HEK293 (cell line): ENCODE measurements at regions not wholly inside any gene's neighbourhood (a gene's known extent, or its start where the extent isn't known, plus 50 kb on each side); places are given as distances from the start of the nearest gene placed in this dataset.

Experiments used
- CTCF ChIA-PET: fragments of 350-600 bp; formaldehyde crosslinking; extraction: SDS; loops from one replicate; lab custom pipeline; 2021; ENCODE audit warnings: antibody characterized with exemption; lab: Yijun Ruan, JAX
- POLR2A ChIA-PET: fragments of 300-600 bp; formaldehyde crosslinking; extraction: SDS; loops from one replicate; lab custom pipeline; 2020; ENCODE audit warnings: antibody characterized with exemption, inconsistent platforms; lab: Yijun Ruan, JAX
- H3K27ac ChIP-seq: fragments of 200-500 bp; sonication (Bioruptor generic); 2 replicates; pipeline ENCODE4 v1.5.1; 2014; ENCODE audit warnings: low read depth, low read length, control low read depth, inconsistent platforms; ENCODE audit errors: extremely low read depth
- H3K36me3 ChIP-seq, 2 experiments: fragments of 200-500 bp in 1 of 2; sonication (Bioruptor generic) in 1 of 2; 1 replicate in 1 of 2; 2 replicates in 1 of 2; pipeline ENCODE4 v1.5.1; 2014 to 2017; ENCODE audit warnings: inconsistent platforms in 2 of 2, low read length in 2 of 2; ENCODE audit not compliant: control insufficient read depth in 2 of 2, insufficient read depth in 1 of 2
- H3K4me1 ChIP-seq: fragments of 200-500 bp; sonication (Bioruptor generic); 2 replicates; pipeline ENCODE4 v1.5.1; 2014; ENCODE audit warnings: mild to moderate bottlenecking, low read length, inconsistent platforms; ENCODE audit not compliant: control insufficient read depth, insufficient read depth
- H3K4me3 ChIP-seq: 2 replicates; pipeline ENCODE4 v1.5.1; 2011; ENCODE audit warnings: low read depth, mild to moderate bottlenecking, control low read depth, low read length, moderate library complexity
- H3K9me3 ChIP-seq: fragments of 200-500 bp; sonication (Bioruptor generic); 2 replicates; pipeline ENCODE4 v1.5.1; 2014; ENCODE audit warnings: low read depth, low read length, inconsistent platforms; ENCODE audit not compliant: control insufficient read depth, insufficient read depth
- ATF2 ChIP-seq: fragments of 450-650 bp; formaldehyde crosslinking; IDR thresholded peaks from 2 replicates; pipeline ENCODE4 v1.5.1; 2016; ENCODE audit warnings: missing biosample characterization, missing genetic modification characterization, low read depth
- KLF9 ChIP-seq: fragments of 450-650 bp; formaldehyde crosslinking; IDR thresholded peaks from 2 replicates; pipeline ENCODE4 v1.5.1; 2016; ENCODE audit warnings: missing biosample characterization, missing genetic modification characterization, low read depth
- MEIS1 ChIP-seq: sonication (generic); formaldehyde crosslinking; IDR thresholded peaks from 2 replicates; pipeline ENCODE4 v1.8.1; 2022; ENCODE audit warnings: missing genetic modification reagents, mild to moderate bottlenecking, borderline replicate concordance
- PRDM2 ChIP-seq: fragments of 450-650 bp; formaldehyde crosslinking; IDR thresholded peaks from 2 replicates; pipeline ENCODE4 v1.5.1; 2016; ENCODE audit warnings: missing biosample characterization, missing genetic modification characterization, borderline replicate concordance
- SCRT2 ChIP-seq: fragments of 450-650 bp; formaldehyde crosslinking; IDR thresholded peaks from 2 replicates; pipeline ENCODE4 v1.5.1; 2016; ENCODE audit warnings: missing biosample characterization, missing genetic modification characterization
- SETDB1 ChIP-seq: IDR thresholded peaks from one replicate; pipeline ENCODE4 v1.6.1; 2017; ENCODE audit warnings: mild to moderate bottlenecking, low read length, moderate library complexity, mixed read lengths; ENCODE audit not compliant: insufficient read length
- SP3 ChIP-seq: fragments of 450-650 bp; formaldehyde crosslinking; IDR thresholded peaks from 2 replicates; pipeline ENCODE4 v1.5.1; 2016; ENCODE audit warnings: missing biosample characterization, missing genetic modification characterization
- TSHZ1 ChIP-seq: fragments of 450-650 bp; formaldehyde crosslinking; IDR thresholded peaks from 2 replicates; pipeline ENCODE4 v1.5.1; 2016; ENCODE audit warnings: missing biosample characterization, missing genetic modification characterization, borderline replicate concordance
- ZBTB44 ChIP-seq: fragments of 450-650 bp; IDR thresholded peaks from 2 replicates; pipeline ENCODE4 v1.5.1; 2018; ENCODE audit warnings: missing biosample characterization, mild to moderate bottlenecking, missing genetic modification characterization
- ZNF10 ChIP-seq: fragments of 450-650 bp; formaldehyde crosslinking; IDR thresholded peaks from 2 replicates; pipeline ENCODE4 v1.5.1; 2017; ENCODE audit warnings: missing biosample characterization, missing genetic modification characterization
- ZNF174 ChIP-seq: fragments of 450-650 bp; formaldehyde crosslinking; IDR thresholded peaks from 2 replicates; pipeline ENCODE4 v1.5.0; 2017; ENCODE audit warnings: missing biosample characterization, mild to moderate bottlenecking, missing genetic modification characterization
- ZNF214 ChIP-seq: fragments of 450-650 bp; formaldehyde crosslinking; IDR thresholded peaks from 2 replicates; pipeline ENCODE4 v1.5.1; 2017; ENCODE audit warnings: missing biosample characterization, mild to moderate bottlenecking, missing genetic modification characterization, borderline replicate concordance
- ZNF354C ChIP-seq: fragments of 450-650 bp; formaldehyde crosslinking; IDR thresholded peaks from 2 replicates; pipeline ENCODE4 v1.5.1; 2016; ENCODE audit warnings: missing biosample characterization, missing genetic modification characterization, low read depth, borderline replicate concordance
- ZNF48 ChIP-seq: fragments of 450-650 bp; formaldehyde crosslinking; IDR thresholded peaks from 2 replicates; pipeline ENCODE4 v1.5.1; 2016; ENCODE audit warnings: missing biosample characterization, missing genetic modification characterization
- ZNF488 ChIP-seq: fragments of 450-650 bp; formaldehyde crosslinking; IDR thresholded peaks from 2 replicates; pipeline ENCODE4 v1.5.1; 2016; ENCODE audit warnings: missing biosample characterization, missing genetic modification characterization
- ZNF596 ChIP-seq: fragments of 450-650 bp; IDR thresholded peaks from 2 replicates; pipeline ENCODE4 v1.5.0; 2018; ENCODE audit warnings: missing biosample characterization, mild to moderate bottlenecking, missing genetic modification characterization, moderate library complexity
- ZNF623 ChIP-seq: fragments of 450-650 bp; formaldehyde crosslinking; IDR thresholded peaks from 2 replicates; pipeline ENCODE4 v1.5.1; 2016; ENCODE audit warnings: missing biosample characterization, missing genetic modification characterization
- ZNF776 ChIP-seq: fragments of 450-650 bp; formaldehyde crosslinking; IDR thresholded peaks from 2 replicates; pipeline ENCODE4 v1.5.0; 2017; ENCODE audit warnings: missing biosample characterization, missing genetic modification characterization, borderline replicate concordance

- no peaks in the 10 kb centered on the region for H3K9me3 ChIP-seq
- ChIA-PET POLR2A (no interaction called here), CTCF (no interaction called here)
- H3K36me3 ChIP-seq, result no peaks in the 10 kb centered on the region
- H3K4me1 ChIP-seq, result no peaks in the 10 kb centered on the region
- TF ChIP-seq SCRT2 (peak; percentile 63), ZNF488 (no peak)
- TF ChIP-seq, all 188 proteins: peak for 1
- H3K27ac ChIP-seq, result no peak overlapping the region
- H3K4me3 ChIP-seq, result no peak overlapping the region
Observed at GRCh38 chr4:110754716-110755115, 131.8 kb upstream of the PITX2 start.

- Histone ChIP-seq H3K4me1 (no peaks in the 10 kb centered on the region), H3K36me3 (no peaks in the 10 kb centered on the region), H3K9me3 (no peaks in the 10 kb centered on the region), H3K4me3 (no peak overlapping the region), H3K27ac (no peak overlapping the region)
- ChIA-PET POLR2A (no interaction called here), CTCF (no interaction called here)
- TF ChIP-seq TSHZ1 (tag by site-specific recombination), result no peak
- no peak for TF ChIP-seq ZNF174
- TF ChIP-seq SETDB1, result no peak
Observed at GRCh38 chr4:110769578-110769977, 146.7 kb upstream of the PITX2 start.

GRCh38 chr4:110770353-110770752 lies 147.5 kb upstream of the PITX2 start:
- ChIA-PET CTCF (no interaction called here), POLR2A (no interaction called here)
- H3K36me3 ChIP-seq, result no peaks in the 10 kb centered on the region
- no peak overlapping the region for H3K4me3 ChIP-seq
- no peaks in the 10 kb centered on the region for H3K4me1 ChIP-seq
- H3K27ac ChIP-seq, result no peak overlapping the region
- TF ChIP-seq ZNF214 (tag by site-specific recombination) (no peak), ZNF10 (tag by site-specific recombination) (no peak), ZBTB44 (no peak), PRDM2 (tag by site-specific recombination) (no peak), KLF9 (tag by site-specific recombination) (no peak), ZNF354C (tag by site-specific recombination) (no peak), ATF2 (tag by site-specific recombination) (no peak), ZNF623 (tag by site-specific recombination) (no peak), ZNF776 (no peak), ZNF596 (tag by site-specific recombination) (no peak), ZNF48 (tag by site-specific recombination) (no peak), MEIS1 (CRISPR knock-in tag) (no peak), SP3 (tag by site-specific recombination) (no peak)
- TF ChIP-seq, all 188 proteins: peak for 0
- H3K9me3 ChIP-seq, result no peaks in the 10 kb centered on the region
